Stimulated activated CD8-positive, alpha-beta memory T cell treated with anti-CD3 and anti-CD28 coated beads, Interleukin-7, amount 100 ng/mL, for 4 hours (primary cell): ENCODE measurements at regions not wholly inside any gene's neighbourhood (a gene's known extent, or its start where the extent isn't known, plus 50 kb on each side); places are given as distances from the start of the nearest gene placed in this dataset.

Experiments
- DNase-seq, 2 donors: peaks; one replicate each; pipeline ENCODE4 v3.0.0-alpha.2; 2020; ENCODE audit warnings: low read depth in 2 of 2

DNA sequence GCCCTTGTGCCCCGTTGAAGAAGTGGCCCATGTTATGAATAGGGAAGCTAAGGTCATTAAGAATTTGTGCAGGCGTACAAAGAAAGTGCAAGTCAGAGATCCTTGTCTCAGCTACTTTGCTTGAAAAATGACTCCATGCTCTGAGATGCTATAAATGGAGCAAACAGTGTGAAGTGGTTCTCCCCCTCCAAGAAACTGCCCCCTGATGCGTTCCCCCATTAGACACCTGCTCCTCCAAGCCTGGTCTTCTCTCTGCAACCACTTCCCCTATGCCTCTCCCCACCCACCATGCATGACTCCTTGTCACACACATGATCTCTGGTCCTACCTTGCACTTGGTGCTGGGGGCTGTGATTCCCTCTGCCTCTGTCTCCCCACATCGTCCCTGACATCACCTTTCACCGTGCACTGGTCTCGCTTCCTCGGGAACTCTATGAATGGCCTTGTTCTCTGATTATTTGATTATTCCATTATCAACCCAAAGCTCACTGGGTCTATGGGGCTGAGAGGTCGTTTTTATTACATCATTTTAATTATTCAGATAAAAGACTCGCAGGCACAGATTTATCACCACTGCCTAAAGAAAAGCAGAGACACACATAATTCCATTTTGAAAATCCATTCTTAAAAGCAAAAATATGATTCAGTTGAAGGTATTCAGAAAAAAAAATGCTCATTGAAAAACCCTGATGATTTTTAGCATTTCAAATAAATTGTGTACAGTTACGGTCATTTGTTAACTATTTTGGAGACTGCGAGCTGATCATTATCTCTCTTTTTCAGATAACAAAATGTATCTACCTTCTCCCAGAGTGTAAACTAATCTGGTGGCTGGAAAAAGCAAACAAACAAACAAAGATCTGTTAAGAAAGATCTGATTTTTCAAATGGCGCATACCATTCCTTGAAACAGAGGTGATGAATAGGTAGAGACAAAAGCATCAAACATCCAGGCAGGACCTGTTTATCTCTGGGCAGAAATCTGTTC, 294.9 kb downstream of the SOX11 start:
- no peak for DNase-seq

DNA sequence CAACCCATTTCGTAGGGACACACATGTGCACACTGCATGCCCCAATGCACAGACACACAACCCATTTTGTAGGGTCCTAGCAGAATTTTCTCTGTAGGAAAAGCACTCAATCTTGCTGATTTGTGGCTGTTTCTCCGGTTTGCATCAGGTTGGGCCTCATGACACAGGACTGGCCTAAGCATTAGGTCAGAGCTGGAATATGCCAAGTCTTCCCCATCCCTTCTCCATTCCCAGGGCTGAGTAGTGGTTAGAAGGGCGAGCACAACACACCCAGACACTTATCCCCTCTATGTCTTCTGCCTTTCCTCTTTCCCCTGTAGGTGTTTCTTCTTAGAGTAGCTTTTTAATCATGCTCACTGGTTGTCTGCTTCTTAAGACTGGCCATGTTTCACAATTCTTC, 295.9 kb downstream of the SOX11 start:
- no peak for DNase-seq

DNA sequence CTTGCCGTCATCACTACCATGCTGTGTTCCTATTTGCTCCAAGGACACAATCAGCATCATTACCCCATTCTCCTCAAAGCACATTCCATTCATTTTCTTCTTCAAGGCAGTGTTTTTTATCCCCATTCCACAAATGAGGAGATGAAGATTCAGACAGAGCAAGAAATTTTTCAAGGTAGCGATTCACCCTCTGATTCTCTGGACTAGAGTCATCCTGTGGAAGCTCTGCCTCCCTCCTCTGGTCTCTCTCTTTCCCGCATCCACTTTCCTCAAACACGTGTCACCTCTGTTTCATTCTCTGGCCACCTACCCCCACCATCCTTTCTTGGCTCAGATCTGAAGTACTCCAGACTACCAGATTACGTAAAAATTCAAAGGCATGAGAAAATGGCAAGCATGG, 297.9 kb downstream of the SOX11 start:
- DNase-seq, result no peak

DNA sequence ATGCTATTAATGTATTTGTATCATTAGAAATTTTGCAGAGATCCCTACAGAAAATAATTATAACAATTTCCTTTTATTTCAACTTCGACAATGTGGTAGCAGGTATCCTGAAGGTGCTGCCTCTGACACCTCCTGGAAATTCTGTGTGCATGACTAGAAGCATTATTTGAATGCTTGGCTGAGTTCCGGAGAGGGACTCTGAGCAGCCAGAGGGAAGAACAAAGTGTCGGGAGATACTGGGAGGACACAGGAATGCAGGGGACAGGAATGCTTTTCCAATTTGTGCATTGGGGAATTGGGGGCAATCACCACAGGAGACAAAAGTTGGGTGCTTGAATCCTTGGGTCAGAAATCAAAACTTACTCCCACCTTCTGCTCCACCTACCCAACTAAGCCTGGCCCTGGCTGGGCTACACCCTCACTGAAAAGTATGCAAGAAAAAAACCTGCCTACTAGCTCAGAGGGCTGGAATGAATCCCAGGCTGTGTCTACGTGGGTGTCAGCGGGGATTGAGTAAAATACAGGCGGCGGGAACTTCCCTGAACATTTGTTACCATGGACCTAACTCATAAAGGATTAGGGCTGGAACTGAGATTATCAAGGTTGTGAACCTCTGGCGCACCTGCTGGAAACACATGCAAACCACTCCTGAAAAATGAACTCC, 299.3 kb downstream of the SOX11 start:
- no peak for DNase-seq

DNA sequence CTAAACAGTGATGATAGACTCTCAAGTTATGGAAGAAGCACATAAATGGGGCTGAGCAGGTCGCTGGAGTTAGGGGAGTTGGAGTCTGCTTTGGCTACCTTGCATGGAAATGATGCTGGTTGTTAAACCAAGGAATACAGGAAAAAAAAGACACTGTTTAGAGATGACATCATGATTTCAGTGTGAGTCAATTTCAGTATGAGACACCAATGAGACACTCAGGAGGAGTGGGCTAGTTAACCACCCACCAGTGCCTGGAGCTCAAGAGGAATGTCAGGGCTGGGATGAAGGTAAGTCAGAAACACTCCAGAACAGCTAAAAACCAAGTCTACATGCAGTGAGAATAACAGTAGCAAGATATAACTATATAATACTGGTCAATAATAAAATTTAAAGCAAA, 303.6 kb downstream of the SOX11 start:
- no peak for DNase-seq

DNA sequence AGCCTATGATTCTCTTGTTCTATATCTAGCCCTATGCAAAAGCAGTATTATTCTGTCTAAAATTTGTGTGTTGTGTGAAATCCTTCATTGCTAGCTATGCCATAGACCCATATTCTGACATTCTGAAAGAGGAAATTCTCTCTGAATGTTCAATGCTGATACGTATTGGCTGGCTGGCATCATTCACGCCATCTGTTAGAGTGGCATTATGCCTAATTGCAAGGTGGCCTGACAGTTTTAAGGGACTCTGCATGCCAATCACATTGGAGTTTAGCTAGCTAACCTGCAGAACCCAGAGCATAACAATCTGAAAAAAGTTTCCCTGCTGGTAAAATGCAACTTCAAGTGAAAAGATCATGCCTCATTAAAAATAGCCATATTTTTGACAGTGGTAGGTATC, 316.0 kb downstream of the SOX11 start:
- no peak for DNase-seq

DNA sequence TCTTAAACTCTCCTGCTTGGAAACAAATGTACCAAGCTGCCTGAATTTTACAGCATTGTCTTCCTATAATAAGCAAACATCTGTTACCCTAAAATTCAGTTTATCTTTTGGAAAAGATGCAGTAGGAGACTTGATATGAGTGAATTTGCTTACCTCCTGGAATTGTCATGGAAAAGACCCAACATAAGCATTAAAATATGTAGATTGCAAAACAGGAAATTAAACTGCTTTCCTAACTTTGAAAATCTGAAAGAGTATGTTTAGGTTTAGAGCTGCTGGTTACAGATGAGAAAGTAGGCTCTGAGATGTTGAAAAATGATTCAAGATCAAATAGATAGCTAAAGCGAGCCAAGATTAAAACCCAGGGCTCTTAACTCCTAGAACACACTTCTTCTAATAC, 316.5 kb downstream of the SOX11 start:
- no peak for DNase-seq

DNA sequence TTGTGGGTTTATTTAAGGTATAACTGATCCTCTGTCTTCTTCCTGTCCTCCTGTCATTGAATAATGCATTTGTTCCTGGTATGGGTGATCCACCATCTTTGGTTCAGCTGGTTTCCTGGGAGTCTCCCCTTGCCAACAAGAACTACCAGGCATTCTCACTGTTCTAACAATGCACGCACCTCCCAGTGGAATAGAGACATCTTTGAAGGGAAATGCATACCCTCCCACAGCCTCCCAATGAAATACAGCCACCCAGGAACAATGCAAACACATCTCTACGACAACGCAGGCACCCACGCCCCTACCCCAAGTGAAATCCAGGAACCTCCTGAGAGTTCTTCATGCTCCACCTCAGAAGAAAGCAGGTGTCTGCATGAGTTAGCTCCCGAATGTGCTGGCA, 318.0 kb downstream of the SOX11 start:
- DNase-seq, result no peak

DNA sequence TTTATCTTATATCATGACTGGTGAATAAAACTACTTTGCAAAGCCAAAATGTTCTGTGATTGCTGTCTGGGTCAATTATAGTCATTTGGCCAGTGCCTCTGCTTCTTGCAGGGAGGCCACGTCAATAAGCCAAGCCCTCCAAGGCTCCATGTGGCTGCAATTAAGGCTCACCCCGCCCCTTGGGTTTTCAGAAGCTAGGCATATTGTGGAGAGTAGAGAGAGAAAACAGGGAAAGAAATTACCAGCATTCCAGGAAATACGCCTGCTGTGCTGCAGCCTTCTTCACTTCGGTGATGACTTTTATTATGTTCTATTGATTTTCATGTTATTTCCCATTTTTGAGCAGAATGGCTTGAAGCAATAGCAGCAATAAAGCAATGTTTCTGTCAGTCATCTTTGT, 319.7 kb downstream of the SOX11 start:
- no peak for DNase-seq

DNA sequence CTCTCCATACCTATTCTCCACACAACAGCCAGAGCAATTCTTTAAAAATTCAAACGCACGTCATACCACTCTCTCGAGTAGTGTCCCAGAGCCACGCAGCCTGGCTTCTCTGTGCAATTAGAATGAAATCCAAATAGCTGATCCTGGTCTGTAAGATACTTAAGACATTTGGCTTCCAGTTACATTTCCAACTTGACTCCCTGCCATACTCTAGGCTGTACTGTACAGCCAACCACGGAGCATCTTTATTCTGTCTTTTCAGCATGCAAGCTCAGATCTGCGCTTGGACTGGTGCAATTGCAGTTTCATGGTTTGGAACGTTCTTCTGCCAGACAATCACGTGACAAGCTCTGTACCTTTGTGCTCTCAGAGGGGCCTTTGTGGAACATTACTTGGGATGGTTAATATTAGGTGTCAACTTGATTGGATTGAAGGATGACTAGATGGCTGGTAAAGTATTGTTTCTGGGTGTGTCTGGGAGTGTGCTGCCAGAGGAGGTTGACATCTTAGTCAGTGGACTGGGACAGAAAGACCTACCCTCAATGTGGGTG, 325.6 kb downstream of the SOX11 start:
- DNase-seq, result no peak

DNA sequence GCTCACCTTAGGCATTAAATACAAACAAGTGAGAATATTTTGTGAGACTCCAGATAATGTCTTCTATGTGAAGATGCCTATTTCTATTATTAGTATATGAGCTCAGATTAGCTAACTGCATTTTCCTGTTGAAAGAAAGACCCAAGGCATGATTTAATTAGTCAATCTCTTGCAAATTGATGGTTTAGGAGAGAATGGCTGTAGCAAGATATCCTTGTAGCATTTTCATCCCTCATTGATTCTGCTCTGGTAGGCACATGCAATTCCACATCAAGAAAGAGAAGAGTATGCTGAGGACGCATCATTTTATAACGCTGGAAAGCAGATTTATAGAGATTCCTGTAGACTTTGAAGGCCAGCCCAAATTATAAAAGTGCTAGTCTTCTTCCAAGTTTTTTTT, 332.0 kb downstream of the SOX11 start:
- DNase-seq, result no peak

DNA sequence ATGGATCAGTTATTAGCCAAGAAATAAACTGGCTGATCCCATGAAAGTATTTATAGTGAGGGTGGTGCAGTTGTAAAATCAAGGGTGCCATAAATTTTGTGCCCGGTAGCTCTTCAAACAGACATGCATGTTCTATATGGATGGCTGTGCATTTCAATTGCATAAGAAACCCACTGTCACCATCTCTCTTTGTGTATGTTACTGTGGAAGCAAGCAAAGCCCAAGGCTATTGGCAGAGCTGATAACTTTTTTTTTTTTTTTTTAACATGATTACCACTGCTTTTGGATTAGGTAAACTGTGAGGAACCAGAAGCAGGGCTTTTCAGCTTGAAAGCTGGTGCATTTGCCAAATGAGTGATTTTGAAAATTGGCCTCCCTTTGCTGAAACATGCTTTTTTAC, 332.6 kb downstream of the SOX11 start:
- DNase-seq, result no peak

DNA sequence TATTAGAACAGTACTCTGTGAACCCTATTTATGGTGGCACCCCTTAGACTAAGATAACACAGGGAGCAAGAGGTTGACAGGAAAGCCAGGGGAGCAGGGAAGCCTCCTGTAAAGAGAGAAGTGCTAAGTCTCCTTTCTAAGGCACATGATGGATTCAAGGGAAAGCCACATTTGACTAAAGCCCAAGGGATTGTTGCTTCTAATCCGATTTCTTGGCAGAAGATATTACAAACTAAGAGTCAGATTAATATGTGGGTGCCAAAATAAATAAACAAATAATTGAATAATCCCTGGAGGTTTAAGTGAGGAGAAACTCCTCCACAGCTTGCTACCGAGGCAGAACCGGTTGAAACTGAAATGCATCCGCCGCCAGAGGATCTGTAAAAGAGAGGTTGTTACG, 333.2 kb downstream of the SOX11 start:
- no peak for DNase-seq

DNA sequence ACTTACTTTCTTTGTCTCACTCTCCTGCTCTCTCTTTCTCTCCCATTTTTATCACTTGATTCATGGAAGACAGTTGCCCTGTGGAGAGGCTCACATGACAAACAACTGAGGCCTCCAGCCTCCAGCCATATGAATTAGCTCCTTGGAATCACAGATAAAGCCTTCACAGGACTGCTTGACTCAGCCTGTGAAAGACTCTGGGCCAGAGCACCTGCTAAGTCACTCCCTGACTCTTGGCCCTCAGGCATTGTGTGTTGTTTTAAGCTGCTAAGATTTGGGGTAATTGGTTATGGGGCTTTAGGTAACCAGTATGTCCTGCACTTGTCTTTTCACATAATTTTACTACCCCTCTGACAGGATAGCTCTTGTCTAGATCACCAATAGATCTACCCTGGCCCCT, 334.9 kb downstream of the SOX11 start:
- DNase-seq, result no peak

DNA sequence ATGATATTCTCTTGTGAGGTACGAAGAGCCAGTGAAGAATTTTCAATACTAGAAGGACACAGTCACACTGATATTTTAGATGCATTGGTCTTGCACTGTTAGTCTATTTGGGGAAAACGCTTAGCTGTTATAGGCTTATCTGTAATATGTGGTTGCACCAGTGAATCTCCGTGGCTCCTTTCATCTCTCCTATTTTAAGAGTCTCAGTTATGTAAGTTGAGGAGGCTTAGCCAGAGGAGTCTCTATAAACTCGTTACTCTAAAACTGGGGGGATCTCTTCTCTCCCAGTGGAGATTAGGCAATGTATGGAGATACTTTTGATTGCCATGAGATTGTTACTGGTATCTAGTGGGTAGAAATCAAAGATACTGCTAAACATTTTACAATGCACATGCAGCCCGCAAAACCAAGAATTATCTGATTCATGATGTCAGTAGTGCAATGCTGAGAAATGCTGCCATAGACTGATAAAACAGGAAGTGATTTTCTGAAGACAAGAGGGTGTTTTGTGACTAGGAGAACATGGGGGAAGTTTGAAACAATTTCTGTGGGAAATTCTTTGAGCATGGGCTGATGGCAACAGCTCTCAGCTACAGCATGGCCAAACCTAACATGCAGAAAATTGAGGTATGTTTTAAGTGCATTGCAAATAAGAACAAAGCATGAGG, 339.1 kb downstream of the SOX11 start:
- DNase-seq, result no peak

DNA sequence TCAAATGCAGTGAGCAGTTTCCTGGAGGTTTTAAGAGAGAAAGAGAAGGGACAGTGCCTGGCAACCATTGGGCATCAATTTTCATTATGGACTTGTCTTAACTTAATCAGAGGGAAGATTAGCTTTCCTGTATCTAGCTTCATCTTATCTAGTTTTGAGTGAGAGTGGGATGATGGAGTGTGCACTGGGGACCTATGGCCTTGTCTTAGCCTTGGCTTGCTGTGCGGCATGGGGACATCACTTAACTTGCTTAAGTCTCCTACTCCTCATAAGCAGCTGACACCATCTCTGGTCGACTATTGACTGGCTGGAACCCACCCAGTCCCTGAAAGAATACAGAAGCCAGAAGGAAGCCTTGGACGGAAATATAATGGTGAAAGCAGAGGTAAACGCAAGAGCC, 344.0 kb downstream of the SOX11 start:
- DNase-seq, result no peak

DNA sequence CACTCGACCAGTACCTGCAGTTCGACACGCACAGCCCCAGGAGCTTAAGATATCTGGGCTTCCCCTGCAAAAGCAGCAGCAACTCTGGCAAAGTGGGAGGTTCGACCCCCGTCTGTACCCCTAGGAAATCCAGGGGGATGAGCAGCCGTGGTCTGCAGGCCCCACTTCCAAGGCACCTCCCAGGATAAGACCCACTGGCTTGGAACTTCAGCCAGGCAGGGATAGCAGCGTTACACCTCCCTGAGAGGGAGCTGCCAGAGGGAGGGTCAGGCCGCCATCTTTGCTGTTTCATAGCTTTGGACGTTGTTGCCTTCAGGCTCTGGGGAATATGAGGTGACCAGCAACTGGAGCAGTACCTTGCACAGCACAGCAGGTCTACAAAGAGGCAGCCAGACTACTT, 351.1 kb downstream of the SOX11 start:
- DNase-seq, result no peak

DNA sequence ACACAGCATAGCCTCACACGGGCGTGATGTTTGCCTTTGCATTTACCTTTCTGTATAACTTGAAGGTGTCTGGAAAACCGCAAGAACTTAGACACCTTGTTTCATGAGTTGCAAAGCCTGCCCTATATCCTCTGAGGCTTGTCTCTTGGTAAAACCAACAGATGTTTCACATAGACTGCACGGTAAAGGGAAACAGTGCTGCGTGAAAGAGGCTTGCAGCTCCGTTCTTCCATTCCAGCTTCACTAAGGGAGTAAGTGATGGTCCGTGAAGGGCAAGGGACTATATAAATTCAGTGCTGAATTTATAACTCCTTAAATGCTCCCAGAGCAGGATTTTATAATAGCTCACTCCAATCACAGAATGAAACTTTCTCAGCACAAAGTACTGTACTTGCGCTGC, 360.5 kb downstream of the SOX11 start:
- DNase-seq, result no peak

DNA sequence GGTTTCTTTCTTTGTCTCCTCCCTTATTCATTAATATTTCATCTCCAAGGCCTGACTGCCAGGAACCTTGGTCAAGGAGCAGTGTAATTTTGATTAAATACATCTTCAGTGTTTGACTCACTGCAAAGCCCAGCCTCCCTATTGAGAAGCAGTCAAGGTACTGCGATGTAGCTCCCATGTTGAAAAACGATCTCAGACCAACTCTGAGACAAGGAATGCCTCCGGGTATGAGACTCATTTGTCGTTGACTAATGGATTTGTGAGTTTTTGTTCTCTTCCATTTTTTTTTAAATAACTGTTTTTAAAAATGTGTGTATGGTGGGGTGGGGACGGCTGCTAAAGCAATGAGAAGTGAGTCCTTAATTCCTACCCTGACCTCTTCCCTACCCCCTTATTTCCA, 361.6 kb downstream of the SOX11 start:
- no peak for DNase-seq

DNA sequence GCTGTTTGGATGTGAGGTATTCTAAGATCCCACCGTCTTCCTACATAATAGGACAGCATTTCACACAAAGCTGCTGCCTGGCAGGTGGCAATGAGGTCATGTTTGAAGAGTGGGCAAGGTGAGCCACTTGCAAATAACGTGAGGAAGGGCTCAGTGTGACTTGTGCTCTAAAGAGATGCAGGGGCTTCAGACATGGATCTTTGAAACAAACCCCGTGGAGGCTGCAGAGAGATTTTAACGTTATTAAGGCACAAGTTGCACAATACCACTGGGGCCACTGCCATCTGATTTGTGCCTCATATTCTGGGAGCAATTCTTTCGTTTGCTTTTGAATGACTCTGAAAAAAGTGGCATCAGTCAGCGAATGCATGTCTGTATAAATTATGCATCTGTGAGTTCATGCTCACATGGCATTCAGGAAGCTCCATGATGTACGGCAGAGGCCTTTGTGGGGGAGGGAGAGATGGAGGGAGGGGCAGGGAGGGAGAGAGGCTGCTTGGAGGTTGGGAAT, 362.0 kb downstream of the SOX11 start:
- no peak for DNase-seq

DNA sequence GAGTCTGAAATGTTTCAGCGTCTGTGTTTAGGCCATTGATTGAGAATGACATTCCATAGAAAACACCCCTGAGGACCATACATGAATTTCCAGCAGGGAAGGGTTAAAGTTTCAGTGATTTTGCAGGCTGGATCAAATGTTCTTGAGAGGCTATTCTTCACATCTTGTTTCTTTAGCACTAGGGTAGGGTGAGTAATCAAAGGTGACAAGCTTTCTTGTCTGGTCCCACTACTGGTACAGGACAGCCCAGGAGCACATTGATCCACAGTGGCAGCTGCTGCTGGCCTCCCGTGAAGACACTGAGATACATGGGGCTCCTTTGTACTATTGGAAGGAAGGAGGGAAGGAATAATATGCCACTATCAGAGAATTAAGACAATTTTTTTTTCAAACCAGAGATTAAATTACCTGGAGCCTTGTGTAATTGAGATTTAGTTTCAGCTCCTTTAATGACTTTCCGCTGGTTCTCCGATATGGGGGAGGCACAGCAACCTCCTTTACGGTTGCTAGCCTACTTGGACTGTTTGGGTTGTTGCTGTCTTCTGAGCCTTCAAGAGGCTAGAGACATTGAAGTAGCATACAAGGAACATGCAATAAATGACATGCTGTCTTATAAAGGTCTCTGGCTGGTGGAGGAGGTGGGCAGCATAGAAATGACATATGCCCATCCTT, 368.9 kb downstream of the SOX11 start:
- no peak for DNase-seq

DNA sequence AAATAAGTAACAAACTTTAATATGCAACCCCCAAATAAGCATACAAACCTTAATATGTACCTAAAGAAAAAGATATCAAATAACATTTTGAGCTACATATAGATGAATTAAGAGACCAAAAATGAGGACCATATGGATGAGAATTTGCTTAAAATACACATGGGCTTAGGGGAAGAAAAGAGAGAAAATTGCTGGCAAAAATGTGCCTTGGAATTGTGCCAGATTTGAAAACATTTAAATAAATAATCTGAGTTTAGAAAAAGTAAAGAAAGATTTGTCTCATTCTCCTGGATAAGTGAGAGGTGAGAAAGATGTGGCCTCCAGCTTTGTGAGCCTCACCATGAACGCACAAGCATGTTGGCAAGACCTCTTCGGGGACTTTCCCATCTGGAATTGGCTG, 372.6 kb downstream of the SOX11 start:
- no peak for DNase-seq
